ENCODE measurements at regions not wholly inside any gene's neighbourhood (a gene's known extent, or its start where the extent isn't known, plus 50 kb on each side); places are given as distances from the start of the nearest gene placed in this dataset.

- no peak for TF ChIP-seq ZFP30 (CRISPR knock-in tag; IDR thresholded peaks at IDR 0.05)
- TF ChIP-seq ZNF565 (CRISPR knock-in tag; conservative IDR thresholded peaks at IDR 0.05; ENCODE audit: low read depth) = no peak
- TF ChIP-seq CSRNP3 (CRISPR knock-in tag; IDR thresholded peaks at IDR 0.05) = no peak
- TF ChIP-seq PATZ1 (CRISPR knock-in tag; IDR thresholded peaks at IDR 0.05; ENCODE audit: borderline replicate concordance) = no peak
- no peak for TF ChIP-seq ZC3H10 (CRISPR knock-in tag; IDR thresholded peaks at IDR 0.05)
- TF ChIP-seq ZFP3 (CRISPR knock-in tag; IDR thresholded peaks at IDR 0.05) = no peak
- no peak for TF ChIP-seq TSHZ2 (CRISPR knock-in tag; IDR thresholded peaks at IDR 0.05)
- no peak for TF ChIP-seq POU6F1 (CRISPR knock-in tag; IDR thresholded peaks at IDR 0.05; ENCODE audit: borderline replicate concordance, low read depth)
- TF ChIP-seq CREB5 (CRISPR knock-in tag; IDR thresholded peaks at IDR 0.05; ENCODE audit: low read depth) = no peak
- no peak for TF ChIP-seq SNAI2 (CRISPR knock-in tag; IDR thresholded peaks at IDR 0.05)
- no peak for TF ChIP-seq TCF4 (CRISPR knock-in tag; IDR thresholded peaks at IDR 0.05; ENCODE audit: borderline replicate concordance)
- no peak for TF ChIP-seq ESRRG (CRISPR knock-in tag; IDR thresholded peaks at IDR 0.05)
- TF ChIP-seq RARB (CRISPR knock-in tag; IDR thresholded peaks at IDR 0.05) = no peak
- TF ChIP-seq PPARA (CRISPR knock-in tag; IDR thresholded peaks at IDR 0.05; ENCODE audit: borderline replicate concordance) = no peak
Observed at GRCh38 chr1:94757931-94758330, 62.2 kb upstream of the SLC44A3 start.
